GM21717 (cell line): ENCODE measurements at regions not wholly inside any gene's neighbourhood (a gene's known extent, or its start where the extent isn't known, plus 50 kb on each side); places are given as distances from the start of the nearest gene placed in this dataset.

Experiments used
- ATAC-seq: cut with Tn5 transposase; IDR thresholded peaks from one replicate; pipeline ENCODE4 v1.9.1; 2021; ENCODE audit warnings: mild to moderate bottlenecking, moderate library complexity; ENCODE audit not compliant: unreplicated experiment

- ATAC-seq = no peak
These were observed 520.0 kb upstream of the CLINT1 start for GRCh38 chr5:158378931-158379330.

- no peak for ATAC-seq
These were observed 517.7 kb upstream of the CLINT1 start for GRCh38 chr5:158376679-158377078.

GRCh38 chr5:158375531-158375930, 516.6 kb upstream of the CLINT1 start:
- ATAC-seq = no peak

GRCh38 chr5:158373608-158374395, 514.9 kb upstream of the CLINT1 start:
- no peak for ATAC-seq

- ATAC-seq = no peak
These were observed 510.3 kb upstream of the CLINT1 start for GRCh38 chr5:158369241-158369640.

- no peak for ATAC-seq
These were observed 509.7 kb upstream of the CLINT1 start for GRCh38 chr5:158368686-158369085.

- no peak for ATAC-seq
These were observed 505.4 kb upstream of the CLINT1 start for GRCh38 chr5:158364367-158364766.

GRCh38 chr5:158354958-158355357, 496.0 kb upstream of the CLINT1 start:
- ATAC-seq = no peak

GRCh38 chr5:158351485-158352125, 492.7 kb upstream of the CLINT1 start:
- no peak for ATAC-seq

- ATAC-seq = no peak
These were observed 491.0 kb upstream of the CLINT1 start for GRCh38 chr5:158349987-158350386.

- no peak for ATAC-seq
These were observed 485.4 kb upstream of the CLINT1 start for GRCh38 chr5:158344376-158344775.

- ATAC-seq = no peak
These were observed 481.7 kb upstream of the CLINT1 start for GRCh38 chr5:158340608-158341007.

GRCh38 chr5:158326256-158326655, 467.3 kb upstream of the CLINT1 start:
- no peak for ATAC-seq

- no peak for ATAC-seq
These were observed 465.3 kb upstream of the CLINT1 start for GRCh38 chr5:158324236-158324635.

- no peak for ATAC-seq
These were observed 463.7 kb upstream of the CLINT1 start for GRCh38 chr5:158322620-158323019.

- ATAC-seq = no peak
These were observed 462.0 kb upstream of the CLINT1 start for GRCh38 chr5:158320934-158321333.

GRCh38 chr5:158320178-158320674, 461.3 kb upstream of the CLINT1 start:
- no peak for ATAC-seq

- no peak for ATAC-seq
These were observed 458.6 kb upstream of the CLINT1 start for GRCh38 chr5:158317507-158317906.

GRCh38 chr5:158313733-158314464, 455.0 kb upstream of the CLINT1 start:
- ATAC-seq = no peak

GRCh38 chr5:158313027-158313732, 454.2 kb upstream of the CLINT1 start:
- ATAC-seq = no peak
